ENCODE measurements at regions not wholly inside any gene's neighbourhood (a gene's known extent, or its start where the extent isn't known, plus 50 kb on each side); places are given as distances from the start of the nearest gene placed in this dataset.

- Histone ChIP-seq H3K27ac (ENCODE audit: low read depth, low read length) (no peak overlapping the region), H3K79me2 (ENCODE audit: control insufficient read depth in 1 of 2, insufficient read depth in 2 of 2, low read length in 2 of 2) (no peaks in the 10 kb centered on the region), H3K4me3 (ENCODE audit: extremely low read depth in 1 of 4, insufficient read depth in 2 of 4, low read depth in 3 of 4, low read length in 4 of 4) (no peak overlapping the region), H3K4me2 (ENCODE audit: insufficient read depth in 1 of 2, low read depth in 2 of 2, low read length in 2 of 2) (no peak overlapping the region), H2BK5ac (ENCODE audit: low read depth, low read length) (no peak overlapping the region), H3K18ac (ENCODE audit: extremely low read depth, low read length) (no peak overlapping the region), H3K14ac (ENCODE audit: insufficient read length) (no peak overlapping the region), H3K36me3 (ENCODE audit: control insufficient read depth in 2 of 4, insufficient read depth in 4 of 4, low read length in 3 of 4) (no peaks in the 10 kb centered on the region), H3K9me3 (ENCODE audit: insufficient read depth in 2 of 2, low read depth in 1 of 2, low read length in 1 of 2) (no peaks in the 10 kb centered on the region), H2AK5ac (ENCODE audit: low read depth, low read length) (no peak overlapping the region), H2AFZ (ENCODE audit: low read length) (no peak overlapping the region), H3K9ac (replicated peaks in 1 of 4; ENCODE audit: extremely low read depth in 1 of 4, low read depth in 3 of 4, low read length in 3 of 4) (no peak overlapping the region), H2BK12ac (ENCODE audit: low read depth, low read length) (no peak overlapping the region), H4K20me1 (replicated peaks in 1 of 2; ENCODE audit: control insufficient read depth in 1 of 2, insufficient read depth in 2 of 2, low read length in 2 of 2) (no peaks in the 10 kb centered on the region), H4K5ac (ENCODE audit: insufficient read length, low read depth, low read length) (no peak overlapping the region), H4K8ac (ENCODE audit: extremely low read depth, insufficient read depth, low read length) (no peak overlapping the region), H3K4ac (replicated peaks; ENCODE audit: insufficient read length, low read depth, low read length) (no peak overlapping the region), H3K79me1 (ENCODE audit: low read depth, low read length) (no peaks in the 10 kb centered on the region), H3K23ac (ENCODE audit: insufficient read length) (no peak overlapping the region), H3K56ac (replicated peaks; ENCODE audit: insufficient read length, low read depth, low read length) (no peak overlapping the region), H3K23me2 (ENCODE audit: low read depth, low read length) (no peaks in the 10 kb centered on the region), H2BK15ac (ENCODE audit: low read length) (no peak overlapping the region), H3K4me1 (replicated peaks in 1 of 4; ENCODE audit: control insufficient read depth in 3 of 4, insufficient read depth in 4 of 4, low read length in 3 of 4) (no peaks in the 10 kb centered on the region), H4K91ac (replicated peaks; ENCODE audit: insufficient read length, low read length) (no peak overlapping the region), H3K27me3 (replicated peaks in 1 of 4; ENCODE audit: control insufficient read depth in 3 of 4, extremely low read depth in 1 of 4, insufficient read depth in 3 of 4, low read length in 3 of 4) (no peaks in the 10 kb centered on the region), H2BK120ac (replicated peaks; ENCODE audit: low read depth, low read length) (no peak overlapping the region), H2BK20ac (ENCODE audit: low read length) (no peak overlapping the region)
- 94% methylated on average over 3 of the region's 3 CpGs; no CpG with 5 or more reads in 1 of the 2 experiments for WGBS, 2 experiments (ENCODE audit: extremely low coverage in 1 of 2, insufficient coverage in 1 of 2, insufficient read length in 1 of 2, insufficient replicate concordance in 2 of 2, low coverage in 1 of 2, low lambda C conversion rate in 2 of 2, missing lambda C conversion rate in 1 of 2)
- POLR2A ChIA-PET (ENCODE audit: partially characterized antibody), result no interaction called here
- DNase-seq (ENCODE audit: low read depth in 1 of 2, low spot score in 2 of 2) (no peak), FAIRE-seq (no peak)
- TF ChIP-seq SIN3A (conservative IDR thresholded peaks at IDR 0.05 in 1 of 2, IDR thresholded peaks at IDR 0.05 in 1 of 2; ENCODE audit: low read depth in 1 of 2, low read length in 2 of 2) (no peak), TAF7 (optimal IDR thresholded peaks at IDR 0.05; ENCODE audit: borderline replicate concordance, low read depth, low read length) (no peak), TAF1 (IDR thresholded peaks at IDR 0.05; ENCODE audit: low read depth, low read length) (no peak), USF2 (IDR thresholded peaks at IDR 0.05; ENCODE audit: low read length) (no peak), SP4 (IDR thresholded peaks at IDR 0.05; ENCODE audit: low read length) (no peak), JUN (IDR thresholded peaks at IDR 0.05; ENCODE audit: low read depth, low read length) (no peak), HDAC2 (IDR thresholded peaks at IDR 0.05; ENCODE audit: borderline replicate concordance in 1 of 2, low read depth in 2 of 2, low read length in 2 of 2) (no peak)
- CTCF ChIA-PET (ENCODE audit: partially characterized antibody), result interaction anchor here (1.0 to 5.9 kb wide), 3 partner anchors 9 to 485 kb away, joined by 3 to 47 read pairs (median 4); no protein-coding TSS in a partner anchor
Measured at GRCh38 chr15:45799508-45799907, 164.7 kb downstream of the SQOR start.

All from H1 (cell line).